Neural crest cell (in vitro differentiated cells): ENCODE measurements at regions not wholly inside any gene's neighbourhood (a gene's known extent, or its start where the extent isn't known, plus 50 kb on each side); places are given as distances from the start of the nearest gene placed in this dataset.
A peak's percentile ranks its signal among the peaks of the same experiment; 100 is the strongest.

Experiments
- DNase-seq: peaks from one replicate; pipeline ENCODE4 v3.0.0; 2021; ENCODE audit warnings: low read depth, mixed read lengths, low spot score
- H3K27ac Mint-ChIP-seq: one replicate; pipeline ENCODE4 v1.8.0; 2021; ENCODE audit warnings: mild to moderate bottlenecking, mixed read lengths; ENCODE audit not compliant: unreplicated experiment
- H3K27me3 Mint-ChIP-seq: 2 replicates; pipeline ENCODE4 v1.8.0; 2021; ENCODE audit warnings: low read depth, mild to moderate bottlenecking, mixed read lengths
- H3K36me3 Mint-ChIP-seq: 2 replicates; pipeline ENCODE4 v1.8.0; 2021; ENCODE audit warnings: low read depth, mild to moderate bottlenecking, mixed read lengths
- H3K4me1 Mint-ChIP-seq: 2 replicates; pipeline ENCODE4 v1.8.0; 2021; ENCODE audit warnings: mixed read lengths
- H3K4me3 Mint-ChIP-seq: one replicate; pipeline ENCODE4 v1.8.0; 2021; ENCODE audit warnings: mild to moderate bottlenecking, mixed read lengths
- H3K9me3 Mint-ChIP-seq: 2 replicates; pipeline ENCODE4 v1.8.0; 2021; ENCODE audit warnings: mixed read lengths
- CTCF ChIP-seq: fragments of 200-600 bp; sonication (generic); conservative IDR thresholded peaks from 2 replicates; pipeline ENCODE4 v1.5.0; 2021; ENCODE audit warnings: antibody characterized with exemption, mild to moderate bottlenecking

DNA sequence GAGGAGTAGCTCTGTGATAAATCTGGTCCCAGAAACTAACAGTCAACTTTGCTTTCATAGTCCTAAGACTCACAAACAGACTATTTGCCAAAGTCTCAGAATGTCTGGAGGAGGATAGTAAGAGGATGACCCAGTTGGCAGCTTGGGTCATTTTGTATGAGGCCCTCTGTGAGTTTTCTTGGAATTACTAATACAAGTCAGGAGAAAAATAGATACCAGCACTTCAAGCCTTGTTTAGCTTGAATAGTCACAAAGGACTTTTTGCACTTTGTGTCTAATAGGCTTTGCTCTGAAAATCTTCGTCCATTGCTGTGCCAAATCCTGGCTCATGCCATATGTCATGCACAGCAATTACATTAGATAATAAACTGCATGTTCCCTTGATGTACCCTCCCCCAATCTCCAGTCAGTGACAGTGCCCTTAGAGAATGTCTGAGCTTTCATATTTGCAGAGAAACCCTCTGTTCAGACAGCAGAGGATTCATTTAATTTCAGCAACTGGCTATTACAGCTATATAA is 612.8 kb downstream of the CSNK1G3 start:
- H3K36me3 Mint-ChIP-seq = peaks cover 3% of the 10 kb centered on the region
- peak overlapping the region; percentile 71 for H3K27ac Mint-ChIP-seq
- H3K9me3 Mint-ChIP-seq = peaks cover 8% of the 10 kb centered on the region
- no peaks in the 10 kb centered on the region for H3K27me3 Mint-ChIP-seq
- H3K4me1 Mint-ChIP-seq = peaks cover 48% of the 10 kb centered on the region
- no peak for TF ChIP-seq CTCF
- H3K4me3 Mint-ChIP-seq = no peak overlapping the region
- DNase-seq = no peak

- H3K4me1 Mint-ChIP-seq = peaks cover 42% of the 10 kb centered on the region
- no peak for DNase-seq
- no peaks in the 10 kb centered on the region for H3K27me3 Mint-ChIP-seq
- peaks cover 18% of the 10 kb centered on the region for H3K9me3 Mint-ChIP-seq
- TF ChIP-seq CTCF = no peak
- H3K4me3 Mint-ChIP-seq = no peak overlapping the region
- H3K36me3 Mint-ChIP-seq = peaks cover 10% of the 10 kb centered on the region
- no peak overlapping the region for H3K27ac Mint-ChIP-seq
Measured at GRCh38 chr5:124121198-124121597, 609.2 kb downstream of the CSNK1G3 start.

GRCh38 chr5:124114911-124115310 is 602.9 kb downstream of the CSNK1G3 start:
- Mint-ChIP-seq H3K9me3 (peaks cover 18% of the 10 kb centered on the region), H3K36me3 (peaks cover 8% of the 10 kb centered on the region), H3K4me1 (peaks cover 34% of the 10 kb centered on the region), H3K4me3 (no peak overlapping the region), H3K27ac (no peak overlapping the region), H3K27me3 (no peaks in the 10 kb centered on the region)
- no peak for TF ChIP-seq CTCF
- DNase-seq = no peak

- no peak overlapping the region for H3K27ac Mint-ChIP-seq
- DNase-seq = no peak
- H3K27me3 Mint-ChIP-seq = no peaks in the 10 kb centered on the region
- H3K4me1 Mint-ChIP-seq = peaks cover 18% of the 10 kb centered on the region
- H3K36me3 Mint-ChIP-seq = peaks cover 2% of the 10 kb centered on the region
- no peak for TF ChIP-seq CTCF
- H3K4me3 Mint-ChIP-seq = no peak overlapping the region
- H3K9me3 Mint-ChIP-seq = peaks cover 11% of the 10 kb centered on the region
Measured at GRCh38 chr5:124111886-124112285, 599.9 kb downstream of the CSNK1G3 start.

DNA sequence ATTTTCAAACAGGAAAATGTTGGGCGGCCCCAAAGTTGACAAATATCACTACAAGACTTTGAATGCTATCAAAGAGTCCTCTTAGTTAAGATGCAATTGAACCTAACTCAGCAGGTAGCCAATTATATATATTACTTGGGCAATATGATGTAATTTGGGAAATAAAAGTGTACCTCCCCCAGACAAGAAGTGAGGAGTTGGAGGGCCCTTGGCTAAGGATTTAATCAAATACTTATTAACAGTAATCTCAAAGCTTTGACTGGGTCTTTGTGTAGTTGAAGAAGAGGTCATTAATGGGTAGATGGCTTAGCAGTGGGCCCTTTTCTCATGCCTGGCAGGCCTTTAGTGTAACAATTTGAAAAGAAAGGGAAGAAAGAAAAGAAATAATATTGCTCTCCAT is 599.0 kb downstream of the CSNK1G3 start:
- H3K9me3 Mint-ChIP-seq = peaks cover 7% of the 10 kb centered on the region
- DNase-seq = no peak
- TF ChIP-seq CTCF = no peak
- no peaks in the 10 kb centered on the region for H3K27me3 Mint-ChIP-seq
- no peak overlapping the region for H3K27ac Mint-ChIP-seq
- peaks cover 9% of the 10 kb centered on the region for H3K4me1 Mint-ChIP-seq
- peaks cover 2% of the 10 kb centered on the region for H3K36me3 Mint-ChIP-seq
- no peak overlapping the region for H3K4me3 Mint-ChIP-seq

- no peak for DNase-seq
- Mint-ChIP-seq H3K27ac (no peak overlapping the region), H3K36me3 (peaks cover 2% of the 10 kb centered on the region), H3K4me3 (no peak overlapping the region), H3K9me3 (peaks cover 2% of the 10 kb centered on the region), H3K27me3 (no peaks in the 10 kb centered on the region), H3K4me1 (peaks cover 6% of the 10 kb centered on the region)
- no peak for TF ChIP-seq CTCF
Measured at GRCh38 chr5:124105326-124105725, 593.3 kb downstream of the CSNK1G3 start.
